Loucy (cell line): ENCODE measurements at regions not wholly inside any gene's neighbourhood (a gene's known extent, or its start where the extent isn't known, plus 50 kb on each side); places are given as distances from the start of the nearest gene placed in this dataset.
"Not testable (repeated sequence)": the region's sequence is repeated elsewhere in the genome, so short reads cannot be mapped to it uniquely, and the experiment has no call there.

Source experiments
- CTCF ChIP-seq: fragments of 200-600 bp; sonication (generic); conservative IDR thresholded peaks from 2 replicates; pipeline ENCODE4 v1.5.1; 2014; ENCODE audit warnings: mild to moderate bottlenecking, antibody characterized with exemption, low read length
- EZH2phosphoT487 ChIP-seq: fragments of 200-600 bp; IDR thresholded peaks from 2 replicates; pipeline ENCODE4 v1.6.1; 2018; ENCODE audit warnings: antibody characterized with exemption, mild to moderate bottlenecking, moderate library complexity, borderline replicate concordance

- not testable (repeated sequence) for TF ChIP-seq CTCF, EZH2phosphoT487
Observed at GRCh38 chr5:120831646-120832045, 367.5 kb downstream of the PRR16 start.
